Keratinocyte (primary cell): ENCODE measurements at regions not wholly inside any gene's neighbourhood (a gene's known extent, or its start where the extent isn't known, plus 50 kb on each side); places are given as distances from the start of the nearest gene placed in this dataset.

ENCODE experiments used
- DNase-seq: peaks from one replicate; pipeline ENCODE4 v3.0.0-alpha.2; 2011; ENCODE audit warnings: low read depth, missing footprints, low spot score
- FAIRE-seq: peaks from 2 replicates; lab custom pipeline; 2011; peaks lifted over from hg19 to GRCh38; lab: Jason Lieb, UNC
- H2AFZ ChIP-seq: 2 replicates; pipeline ENCODE4 v1.6.0; 2012; ENCODE audit warnings: low read length, control low read depth, inconsistent platforms; ENCODE audit not compliant: control insufficient read depth
- H3K27ac ChIP-seq: 2 replicates; pipeline ENCODE4 v1.5.1; 2011; ENCODE audit warnings: low read length; ENCODE audit not compliant: control insufficient read depth, insufficient read depth
- H3K27me3 ChIP-seq: 3 replicates; pipeline ENCODE4 v1.6.0; 2011; ENCODE audit warnings: low read length; ENCODE audit not compliant: control insufficient read depth, insufficient read depth; ENCODE audit errors: extremely low read depth
- H3K36me3 ChIP-seq, 2 experiments: 2 replicates in 1 of 2; 3 replicates in 1 of 2; pipeline ENCODE4 v1.5.1; 2011; ENCODE audit warnings: low read length in 2 of 2, mild to moderate bottlenecking in 1 of 2; ENCODE audit not compliant: control insufficient read depth in 2 of 2, insufficient read depth in 2 of 2; ENCODE audit errors: extremely low read depth in 1 of 2
- H3K4me1 ChIP-seq: 3 replicates; pipeline ENCODE4 v1.5.1; 2011; ENCODE audit warnings: low read length; ENCODE audit not compliant: control insufficient read depth, insufficient read depth; ENCODE audit errors: extremely low read depth
- H3K4me2 ChIP-seq: 3 replicates; pipeline ENCODE4 v1.6.0; 2011; ENCODE audit warnings: low read depth, low read length; ENCODE audit not compliant: control insufficient read depth, insufficient read depth; ENCODE audit errors: extremely low read depth
- H3K4me3 ChIP-seq, 3 experiments: fragments of 200-600 bp in 1 of 3; sonication (generic) in 1 of 3; 2 replicates in 2 of 3; 3 replicates in 1 of 3; pipeline ENCODE4 v1.5.1; 2011 to 2016; ENCODE audit warnings: low read length in 3 of 3, mild to moderate bottlenecking in 3 of 3, control low read depth in 2 of 3, inconsistent platforms in 1 of 3, low read depth in 1 of 3, mixed read lengths in 1 of 3, mixed run types in 1 of 3, moderate library complexity in 1 of 3; ENCODE audit not compliant: control insufficient read depth in 2 of 3, insufficient read depth in 2 of 3; ENCODE audit errors: extremely low read depth in 1 of 3
- H3K79me2 ChIP-seq: 2 replicates; pipeline ENCODE4 v1.6.0; 2012; ENCODE audit warnings: low read length; ENCODE audit not compliant: control insufficient read depth, insufficient read depth
- H3K9ac ChIP-seq: 3 replicates; pipeline ENCODE4 v1.6.0; 2011; ENCODE audit warnings: low read length; ENCODE audit not compliant: control insufficient read depth, insufficient read depth; ENCODE audit errors: extremely low read depth
- H3K9me1 ChIP-seq: 3 replicates; pipeline ENCODE4 v1.6.0; 2011; ENCODE audit warnings: low read length; ENCODE audit not compliant: control insufficient read depth, insufficient read depth; ENCODE audit errors: extremely low read depth
- H3K9me3 ChIP-seq: 2 replicates; pipeline ENCODE4 v1.5.1; 2012; ENCODE audit warnings: low read depth, low read length; ENCODE audit not compliant: control insufficient read depth
- H4K20me1 ChIP-seq: 3 replicates; pipeline ENCODE4 v1.6.0; 2011; ENCODE audit warnings: low read length; ENCODE audit not compliant: control insufficient read depth, insufficient read depth; ENCODE audit errors: extremely low read depth
- EZH2 ChIP-seq: IDR thresholded peaks from one replicate; pipeline ENCODE4 v1.6.1; 2012; ENCODE audit warnings: inconsistent platforms, mild to moderate bottlenecking, low read length, moderate library complexity
- dilution Hi-C: fragments of 300-500 bp; cut with MboI; formaldehyde crosslinking; loops from one replicate; pipeline ENCODE4 v1.7.0; 2020; ENCODE audit warnings: low sequenced_read_pairs; ENCODE audit not compliant: extremely low pct_ligation_motif_present
- TF ChIP-seq, protein P1 (sequence below), 3 experiments: IDR thresholded peaks in 1 of 3; conservative IDR thresholded peaks in 1 of 3; optimal IDR thresholded peaks in 1 of 3; 2 replicates in 2 of 3; 3 replicates in 1 of 3; pipeline versions ENCODE3 to v1.5.1; 2011; ENCODE audit warnings: low read length in 3 of 3, mild to moderate bottlenecking in 3 of 3, moderate library complexity in 2 of 3, control low read depth in 1 of 3, inconsistent platforms in 1 of 3; ENCODE audit not compliant: insufficient read depth in 2 of 3; ENCODE audit errors: extremely low read depth in 1 of 3

DNA sequence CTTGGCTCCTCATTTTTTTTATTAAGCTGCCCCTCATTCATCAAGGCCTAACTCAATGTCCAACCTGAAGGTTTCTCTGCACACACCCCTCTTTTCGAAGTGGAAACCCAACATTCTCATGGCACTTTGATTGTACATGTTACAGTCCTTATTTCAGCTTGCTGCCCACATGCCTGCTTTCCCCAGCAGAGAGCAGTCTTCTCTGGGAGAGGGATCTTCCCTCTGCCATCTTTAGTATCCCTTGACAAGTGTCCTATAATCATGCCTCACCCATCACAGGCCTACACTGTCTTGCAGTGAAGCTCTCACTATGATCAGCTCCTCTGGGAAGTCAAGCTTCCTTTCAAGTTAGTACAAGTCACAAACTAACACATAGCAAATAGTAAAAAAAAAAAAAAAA lies 175.1 kb downstream of the ACER2 start:
- Histone ChIP-seq H3K9ac (no peak overlapping the region), H3K36me3 (no peaks in the 10 kb centered on the region), H3K4me1 (no peaks in the 10 kb centered on the region), H3K9me1 (no peaks in the 10 kb centered on the region), H2AFZ (no peak overlapping the region), H3K79me2 (no peaks in the 10 kb centered on the region), H3K27me3 (peaks cover 8% of the 10 kb centered on the region), H3K9me3 (no peaks in the 10 kb centered on the region), H3K4me3 (no peak overlapping the region), H3K4me2 (no peak overlapping the region), H4K20me1 (no peaks in the 10 kb centered on the region), H3K27ac (no peak overlapping the region)
- DNase-seq (no peak), FAIRE-seq (no peak)
- no peak for TF ChIP-seq EZH2
- TF ChIP-seq, protein P1, sequence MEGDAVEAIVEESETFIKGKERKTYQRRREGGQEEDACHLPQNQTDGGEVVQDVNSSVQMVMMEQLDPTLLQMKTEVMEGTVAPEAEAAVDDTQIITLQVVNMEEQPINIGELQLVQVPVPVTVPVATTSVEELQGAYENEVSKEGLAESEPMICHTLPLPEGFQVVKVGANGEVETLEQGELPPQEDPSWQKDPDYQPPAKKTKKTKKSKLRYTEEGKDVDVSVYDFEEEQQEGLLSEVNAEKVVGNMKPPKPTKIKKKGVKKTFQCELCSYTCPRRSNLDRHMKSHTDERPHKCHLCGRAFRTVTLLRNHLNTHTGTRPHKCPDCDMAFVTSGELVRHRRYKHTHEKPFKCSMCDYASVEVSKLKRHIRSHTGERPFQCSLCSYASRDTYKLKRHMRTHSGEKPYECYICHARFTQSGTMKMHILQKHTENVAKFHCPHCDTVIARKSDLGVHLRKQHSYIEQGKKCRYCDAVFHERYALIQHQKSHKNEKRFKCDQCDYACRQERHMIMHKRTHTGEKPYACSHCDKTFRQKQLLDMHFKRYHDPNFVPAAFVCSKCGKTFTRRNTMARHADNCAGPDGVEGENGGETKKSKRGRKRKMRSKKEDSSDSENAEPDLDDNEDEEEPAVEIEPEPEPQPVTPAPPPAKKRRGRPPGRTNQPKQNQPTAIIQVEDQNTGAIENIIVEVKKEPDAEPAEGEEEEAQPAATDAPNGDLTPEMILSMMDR (optimal IDR thresholded peaks at IDR 0.05 in 1 of 3, IDR thresholded peaks at IDR 0.05 in 1 of 3, conservative IDR thresholded peaks at IDR 0.05 in 1 of 3; ENCODE audit: extremely low read depth in 1 of 3, insufficient read depth in 2 of 3, low read length in 3 of 3), result peak in 2 of 3 experiments; percentile 57 to 59
- dilution Hi-C loops, result no loop called here

DNA sequence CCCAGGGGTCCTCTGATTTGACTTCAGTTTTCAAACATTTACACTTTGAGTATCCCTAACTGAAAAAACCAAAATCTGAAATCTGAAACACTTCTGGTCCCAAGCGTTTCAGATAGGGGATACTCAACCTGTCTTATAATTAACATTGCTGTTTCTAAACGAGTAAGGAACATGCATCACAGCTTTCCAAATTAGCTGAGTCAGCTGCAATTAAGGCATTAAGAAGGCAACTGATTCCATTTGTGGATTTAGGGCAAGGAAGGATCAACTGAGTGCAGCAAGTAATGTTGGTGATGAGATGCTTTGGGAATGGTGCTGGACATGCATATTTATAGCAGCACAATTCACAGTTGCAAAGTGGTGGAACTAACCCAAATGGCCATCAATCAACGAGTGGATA lies 168.6 kb downstream of the ACER2 start:
- no peak overlapping the region for H3K4me3 ChIP-seq
- H3K27ac ChIP-seq, result no peak overlapping the region
- H3K9ac ChIP-seq, result no peak overlapping the region
- no peak for DNase-seq
- no peaks in the 10 kb centered on the region for H3K9me1 ChIP-seq
- dilution Hi-C loops, result no loop called here
- no peaks in the 10 kb centered on the region for H3K9me3 ChIP-seq
- no peaks in the 10 kb centered on the region for H3K79me2 ChIP-seq
- peaks cover 8% of the 10 kb centered on the region for H3K27me3 ChIP-seq
- H4K20me1 ChIP-seq, result no peaks in the 10 kb centered on the region
- no peaks in the 10 kb centered on the region for H3K36me3 ChIP-seq
- no peak overlapping the region for H3K4me2 ChIP-seq
- H2AFZ ChIP-seq, result no peak overlapping the region
- TF ChIP-seq EZH2, result no peak
- TF ChIP-seq, protein P1 (optimal IDR thresholded peaks at IDR 0.05 in 1 of 3, IDR thresholded peaks at IDR 0.05 in 1 of 3, conservative IDR thresholded peaks at IDR 0.05 in 1 of 3; ENCODE audit: extremely low read depth in 1 of 3, insufficient read depth in 2 of 3, low read length in 3 of 3), result no peak
- H3K4me1 ChIP-seq, result no peaks in the 10 kb centered on the region
- FAIRE-seq, result no peak
